Nephron (organoid): ENCODE measurements at regions not wholly inside any gene's neighbourhood (a gene's known extent, or its start where the extent isn't known, plus 50 kb on each side); places are given as distances from the start of the nearest gene placed in this dataset.
A peak's percentile ranks its signal among the peaks of the same experiment; 100 is the strongest.

Experiments
- H3K27ac Mint-ChIP-seq, 3 experiments: 2 replicates each; pipeline ENCODE4 v1.8.0; 2020; ENCODE audit warnings: mixed read lengths in 3 of 3, mild to moderate bottlenecking in 2 of 3, moderate library complexity in 1 of 3
- H3K27me3 Mint-ChIP-seq: 2 replicates; pipeline ENCODE4 v1.8.0; 2021; ENCODE audit warnings: low read depth, mild to moderate bottlenecking, moderate library complexity, mixed read lengths
- H3K36me3 Mint-ChIP-seq: 2 replicates; pipeline ENCODE4 v1.8.0; 2020; ENCODE audit warnings: low read depth, mixed read lengths
- H3K4me1 Mint-ChIP-seq: 2 replicates; pipeline ENCODE4 v1.8.0; 2020; ENCODE audit warnings: mixed read lengths
- H3K4me3 Mint-ChIP-seq, 3 experiments: 2 replicates each; pipeline ENCODE4 v1.8.0; 2020; ENCODE audit warnings: mild to moderate bottlenecking in 3 of 3, mixed read lengths in 3 of 3, moderate library complexity in 2 of 3
- H3K9me3 Mint-ChIP-seq: 2 replicates; pipeline ENCODE4 v1.8.0; 2020; ENCODE audit warnings: mixed read lengths
- CTCF ChIP-seq, 3 experiments: fragments of 200-600 bp; sonication (generic); IDR thresholded peaks; one replicate each; pipeline ENCODE4 v1.5.0; 2021; ENCODE audit warnings: antibody characterized with exemption in 3 of 3; ENCODE audit not compliant: unreplicated experiment in 3 of 3

- no peaks in the 10 kb centered on the region for H3K27me3 Mint-ChIP-seq
- H3K9me3 Mint-ChIP-seq: peaks cover 15% of the 10 kb centered on the region
- H3K4me3 Mint-ChIP-seq: no peak overlapping the region
- peak overlapping the region; percentile 49 to 97 (median 83) for H3K27ac Mint-ChIP-seq
- no peak for TF ChIP-seq CTCF (IDR thresholded peaks at IDR 0.05; ENCODE audit: unreplicated experiment in 3 of 3)
- peaks cover 5% of the 10 kb centered on the region for H3K36me3 Mint-ChIP-seq
- H3K4me1 Mint-ChIP-seq: peaks cover 31% of the 10 kb centered on the region
Observed at GRCh38 chr11:95577716-95578460, 211.7 kb downstream of the FAM76B start.

GRCh38 chr11:95576146-95576845 lies 213.3 kb downstream of the FAM76B start:
- H3K27me3 Mint-ChIP-seq: no peaks in the 10 kb centered on the region
- TF ChIP-seq CTCF (IDR thresholded peaks at IDR 0.05; ENCODE audit: unreplicated experiment in 3 of 3): no peak
- no peak overlapping the region for H3K4me3 Mint-ChIP-seq
- peak overlapping the region; percentile 83 to 97 (median 83) for H3K27ac Mint-ChIP-seq
- peaks cover 46% of the 10 kb centered on the region for H3K4me1 Mint-ChIP-seq
- H3K9me3 Mint-ChIP-seq: peaks cover 12% of the 10 kb centered on the region
- H3K36me3 Mint-ChIP-seq: peaks cover 5% of the 10 kb centered on the region

- Mint-ChIP-seq H3K27me3 (no peaks in the 10 kb centered on the region), H3K4me3 (no peak overlapping the region)
Observed at GRCh38 chr11:95575517-95575916, 214.1 kb downstream of the FAM76B start.

GRCh38 chr11:95571718-95572260 lies 217.8 kb downstream of the FAM76B start:
- no peak for TF ChIP-seq CTCF (IDR thresholded peaks at IDR 0.05; ENCODE audit: unreplicated experiment in 3 of 3)
- peak overlapping the region in 2 of 3 experiments; percentile 18 to 72 for H3K27ac Mint-ChIP-seq
- peaks cover 10% of the 10 kb centered on the region for H3K9me3 Mint-ChIP-seq

More at GRCh38 chr11:95575517-95575916, 214.1 kb downstream of the FAM76B start:
- TF ChIP-seq CTCF (IDR thresholded peaks at IDR 0.05; ENCODE audit: unreplicated experiment in 3 of 3): no peak
- peaks cover 4% of the 10 kb centered on the region for H3K9me3 Mint-ChIP-seq
- peak overlapping the region; percentile 83 to 97 (median 83) for H3K27ac Mint-ChIP-seq
- peaks cover 5% of the 10 kb centered on the region for H3K36me3 Mint-ChIP-seq
- H3K4me1 Mint-ChIP-seq: peaks cover 54% of the 10 kb centered on the region

GRCh38 chr11:95570845-95571244 lies 218.7 kb downstream of the FAM76B start:
- Mint-ChIP-seq H3K27me3 (no peaks in the 10 kb centered on the region), H3K36me3 (peaks cover 4% of the 10 kb centered on the region), H3K27ac (peak overlapping the region; percentile 49 to 72 (median 54)), H3K4me1 (peaks cover 71% of the 10 kb centered on the region), H3K9me3 (peaks cover 10% of the 10 kb centered on the region), H3K4me3 (no peak overlapping the region)
- no peak for TF ChIP-seq CTCF (IDR thresholded peaks at IDR 0.05; ENCODE audit: unreplicated experiment in 3 of 3)

More at GRCh38 chr11:95571718-95572260, 217.8 kb downstream of the FAM76B start:
- Mint-ChIP-seq H3K4me3 (no peak overlapping the region), H3K27me3 (no peaks in the 10 kb centered on the region), H3K36me3 (peaks cover 4% of the 10 kb centered on the region), H3K4me1 (peaks cover 71% of the 10 kb centered on the region)
